Inflammatory macrophage treated with lipopolysaccharide for 1 hour (primary cell): ENCODE measurements at regions not wholly inside any gene's neighbourhood (a gene's known extent, or its start where the extent isn't known, plus 50 kb on each side); places are given as distances from the start of the nearest gene placed in this dataset.

Source experiments
- DNase-seq, 2 donors: peaks; one replicate each; pipeline ENCODE4 v3.0.0-alpha.2; 2020 to 2022

- DNase-seq: no peak
Observed at GRCh38 chr4:30605616-30606190, 114.5 kb upstream of the PCDH7 start.

GRCh38 chr4:30610361-30610760 lies 109.8 kb upstream of the PCDH7 start:
- DNase-seq: no peak

- no peak for DNase-seq
Observed at GRCh38 chr4:30614771-30615170, 105.4 kb upstream of the PCDH7 start.

- DNase-seq: peak; percentile 7 to 21
Observed at GRCh38 chr4:30616942-30617646, 103.1 kb upstream of the PCDH7 start.

GRCh38 chr4:30617836-30618235 lies 102.3 kb upstream of the PCDH7 start:
- no peak for DNase-seq

GRCh38 chr4:30619679-30620078 lies 100.5 kb upstream of the PCDH7 start:
- DNase-seq: no peak

GRCh38 chr4:30620711-30621110 lies 99.5 kb upstream of the PCDH7 start:
- DNase-seq: no peak

- no peak for DNase-seq
Observed at GRCh38 chr4:30630431-30630830, 89.7 kb upstream of the PCDH7 start.

- no peak for DNase-seq
Observed at GRCh38 chr4:30632751-30633150, 87.4 kb upstream of the PCDH7 start.

GRCh38 chr4:30641345-30641744 lies 78.8 kb upstream of the PCDH7 start:
- no peak for DNase-seq

- no peak for DNase-seq
Observed at GRCh38 chr4:30642567-30642966, 77.6 kb upstream of the PCDH7 start.

GRCh38 chr4:30653291-30653690 lies 66.9 kb upstream of the PCDH7 start:
- no peak for DNase-seq

- DNase-seq: no peak
Observed at GRCh38 chr4:30656828-30657227, 63.3 kb upstream of the PCDH7 start.

GRCh38 chr4:30667919-30668318 lies 52.2 kb upstream of the PCDH7 start:
- DNase-seq: no peak

GRCh38 chr4:30670206-30670605 lies 50.0 kb upstream of the PCDH7 start:
- DNase-seq: no peak
